HCT116 (cell line): ENCODE measurements at regions not wholly inside any gene's neighbourhood (a gene's known extent, or its start where the extent isn't known, plus 50 kb on each side); places are given as distances from the start of the nearest gene placed in this dataset.

ENCODE experiments used
- ATAC-seq: fragments of 200-7000 bp; cut with Tn5 transposase; 2 replicates; pipeline ENCODE4 v1.9.1; 2020; ENCODE audit warnings: mild to moderate bottlenecking, moderate library complexity
- BruUV-seq: library from RNA; stranded (reverse); fragments of 400-500 nt; replicated peaks from 2 replicates; lab custom pipeline; 2021; lab: Mats Ljungman, UMichigan
- CTCF ChIA-PET: fragments of 300-600 bp; sonication (Branson Sonifier 250); formaldehyde crosslinking; loops from one replicate; lab custom pipeline; 2021; ENCODE audit warnings: antibody characterized with exemption; lab: Charles Lee
- POLR2A ChIA-PET: fragments of 300-600, 350-600 bp; sonication (Branson Sonifier 250); formaldehyde crosslinking; loops from one replicate; lab custom pipeline; 2021; ENCODE audit warnings: antibody characterized with exemption; lab: Charles Lee
- RAD21 ChIA-PET, 2 experiments: fragments of 300-600 bp; sonication (Branson Sonifier 250); formaldehyde crosslinking; loops; one replicate each; lab custom pipeline; 2023; ENCODE audit warnings: low total read pairs in 2 of 2; ENCODE audit not compliant: uncharacterized antibody in 2 of 2, unreplicated experiment in 2 of 2, low non-redundant PET in 1 of 2; lab: Charles Lee
- DNase-seq: peaks from one replicate; pipeline ENCODE4 v3.0.0-alpha.2; 2010; ENCODE audit warnings: low read depth, low spot score
- H2AFZ ChIP-seq: fragments of 200-600 bp; shearing (Covaris generic), sonication (generic); 2 replicates; pipeline ENCODE4 v1.6.1; 2017; ENCODE audit warnings: low read depth, mixed run types, mixed read lengths, antibody characterized with exemption, low read length; ENCODE audit not compliant: poor library complexity, severe bottlenecking
- H3K27ac ChIP-seq: 2 replicates; pipeline ENCODE4 v1.5.1; 2012; ENCODE audit warnings: low read depth, low read length
- H3K27me3 ChIP-seq: fragments of 200-600 bp; sonication (generic); 2 replicates; pipeline ENCODE4 v1.6.1; 2016; ENCODE audit warnings: mixed run types, low read length, mixed read lengths; ENCODE audit not compliant: insufficient read depth
- H3K36me3 ChIP-seq, 2 experiments: fragments of 200-500 bp in 1 of 2; fragments of 200-600 bp in 1 of 2; sonication (Bioruptor generic) in 1 of 2; sonication (generic) in 1 of 2; 2 replicates each; pipeline versions ENCODE4 v1.5.1 to v1.6.1; 2014 to 2016; ENCODE audit warnings: low read length in 2 of 2, inconsistent platforms in 1 of 2, mixed read lengths in 1 of 2, mixed run types in 1 of 2; ENCODE audit not compliant: insufficient read depth in 2 of 2, control insufficient read depth in 1 of 2
- H3K4me1 ChIP-seq, 2 experiments: fragments of 200-600 bp in 1 of 2; sonication (generic) in 1 of 2; 2 replicates each; pipeline versions ENCODE4 v1.5.1 to v1.6.1; 2012 to 2017; ENCODE audit warnings: low read length in 2 of 2, inconsistent platforms in 1 of 2, mild to moderate bottlenecking in 1 of 2, mixed read lengths in 1 of 2, mixed run types in 1 of 2, moderate library complexity in 1 of 2; ENCODE audit not compliant: insufficient read depth in 2 of 2, control insufficient read depth in 1 of 2
- H3K4me2 ChIP-seq: fragments of 200-600 bp; sonication (generic); 2 replicates; pipeline ENCODE4 v1.6.1; 2017; ENCODE audit warnings: mixed run types, low read length, mixed read lengths
- H3K4me3 ChIP-seq, 2 experiments: fragments of 200-600 bp in 1 of 2; sonication (generic) in 1 of 2; replicated peaks in 1 of 2; 2 replicates each; pipeline ENCODE4 v1.5.1; 2011 to 2016; ENCODE audit warnings: low read length in 2 of 2, control low read depth in 1 of 2, low read depth in 1 of 2, mild to moderate bottlenecking in 1 of 2, mixed read lengths in 1 of 2, mixed run types in 1 of 2
- H3K79me2 ChIP-seq: fragments of 200-600 bp; sonication (generic); 2 replicates; pipeline ENCODE4 v1.6.1; 2017; ENCODE audit warnings: mild to moderate bottlenecking, mixed run types, low read length, moderate library complexity, mixed read lengths; ENCODE audit not compliant: insufficient read depth
- H3K9ac ChIP-seq: fragments of 200-600 bp; sonication (generic); 2 replicates; pipeline ENCODE4 v1.6.1; 2016; ENCODE audit warnings: low read length, mixed read lengths
- H3K9me2 ChIP-seq: fragments of 200-600 bp; sonication (generic), shearing (Covaris generic); 2 replicates; pipeline ENCODE4 v1.6.1; 2017; ENCODE audit warnings: mixed run types, mild to moderate bottlenecking, moderate library complexity; ENCODE audit not compliant: insufficient read depth
- H3K9me3 ChIP-seq, 2 experiments: fragments of 200-500 bp in 1 of 2; fragments of 200-600 bp in 1 of 2; sonication (Bioruptor generic) in 1 of 2; sonication (generic) in 1 of 2; 2 replicates each; pipeline ENCODE4 v1.6.1; 2014 to 2017; ENCODE audit warnings: low read length in 2 of 2, mixed read lengths in 2 of 2, inconsistent platforms in 1 of 2, low read depth in 1 of 2, mild to moderate bottlenecking in 1 of 2, mixed run types in 1 of 2, moderate library complexity in 1 of 2; ENCODE audit not compliant: control insufficient read depth in 1 of 2, insufficient read depth in 1 of 2
- H4K20me1 ChIP-seq: fragments of 200-600 bp; sonication (generic), shearing (Covaris generic); 2 replicates; pipeline ENCODE4 v1.6.1; 2017; ENCODE audit warnings: mixed run types, mild to moderate bottlenecking, moderate library complexity; ENCODE audit not compliant: insufficient read depth
- ATF3 ChIP-seq: IDR thresholded peaks from 2 replicates; pipeline ENCODE4 v1.6.1; 2012
- CBX3 ChIP-seq: IDR thresholded peaks from 2 replicates; pipeline ENCODE4 v1.6.1; 2012; ENCODE audit warnings: low read depth
- CEBPB ChIP-seq: IDR thresholded peaks from 2 replicates; pipeline ENCODE4 v1.6.1; 2012; ENCODE audit warnings: low read depth
- CTCF ChIP-seq, 3 experiments: fragments of 200-600 bp in 1 of 3; sonication (generic) in 1 of 3; IDR thresholded peaks in 2 of 3; conservative IDR thresholded peaks in 1 of 3; 2 replicates each; pipeline ENCODE4 v1.5.1; 2012 to 2017; ENCODE audit warnings: low read depth in 2 of 3, low read length in 2 of 3, antibody characterized with exemption in 1 of 3, borderline replicate concordance in 1 of 3, control low read depth in 1 of 3, mild to moderate bottlenecking in 1 of 3, mixed read lengths in 1 of 3, mixed run types in 1 of 3, moderate library complexity in 1 of 3; ENCODE audit not compliant: insufficient read depth in 1 of 3
- EGR1 ChIP-seq: IDR thresholded peaks from 2 replicates; pipeline ENCODE4 v1.6.1; 2012; ENCODE audit warnings: low read depth
- ELF1 ChIP-seq: IDR thresholded peaks from 2 replicates; pipeline ENCODE4 v1.6.1; 2012; ENCODE audit warnings: low read depth, borderline replicate concordance
- POLR2AphosphoS5 ChIP-seq: IDR thresholded peaks from 2 replicates; pipeline ENCODE4 v1.6.1; 2011; ENCODE audit warnings: mild to moderate bottlenecking, low read depth, low read length, moderate library complexity
- RAD21 ChIP-seq: IDR thresholded peaks from 2 replicates; pipeline ENCODE4 v1.6.1; 2012; ENCODE audit warnings: low read depth, mild to moderate bottlenecking
- REST ChIP-seq: IDR thresholded peaks from 2 replicates; pipeline ENCODE4 v1.6.1; 2012; ENCODE audit warnings: low read depth
- SIN3A ChIP-seq: IDR thresholded peaks from 2 replicates; pipeline ENCODE4 v1.6.1; 2012; ENCODE audit warnings: low read depth
- SP1 ChIP-seq: IDR thresholded peaks from 2 replicates; pipeline ENCODE4 v1.6.1; 2012; ENCODE audit warnings: low read depth
- TCF7L2 ChIP-seq: IDR thresholded peaks from 2 replicates; pipeline ENCODE4 v1.7.0; 2011; ENCODE audit warnings: borderline replicate concordance, inconsistent platforms; ENCODE audit not compliant: insufficient read depth, insufficient read length; ENCODE audit errors: extremely low read depth
- ZFX ChIP-seq: fragments of 450-650 bp; IDR thresholded peaks from 2 replicates; pipeline ENCODE4 v1.6.1; 2017
- ZNF274 ChIP-seq: fragments of 200-500 bp; sonication (Bioruptor generic); IDR thresholded peaks from 2 replicates; pipeline ENCODE4 v1.6.1; 2014; ENCODE audit warnings: mild to moderate bottlenecking, low read depth, low read length, inconsistent platforms
- intact Hi-C: fragments of 100-400 bp; cut with micrococcal nuclease; formaldehyde crosslinking; loops from 2 replicates; pipeline ENCODE4 v1.10.0; 2022

GRCh38 chr6:44569131-44569530 lies 181.6 kb downstream of the CDC5L start:
- Histone ChIP-seq H3K4me3 (no peak overlapping the region), H3K27ac (no peak overlapping the region), H3K9me3 (no peaks in the 10 kb centered on the region), H3K36me3 (no peaks in the 10 kb centered on the region), H3K4me2 (no peak overlapping the region), H2AFZ (no peak overlapping the region), H3K4me1 (peaks cover 0 to 8% of the 10 kb centered on the region in 2 experiments; a peak in 1 of 4 replicates), H3K9me2 (no peaks in the 10 kb centered on the region), H3K9ac (no peak overlapping the region), H4K20me1 (no peaks in the 10 kb centered on the region), H3K79me2 (no peaks in the 10 kb centered on the region), H3K27me3 (no peaks in the 10 kb centered on the region)
- POLR2A ChIA-PET: no interaction called here
- DNase-seq (no peak), ATAC-seq (no peak)
- CTCF ChIA-PET: no interaction called here
- RAD21 ChIA-PET: no interaction called here
- no peak for TF ChIP-seq CBX3
- no peak for TF ChIP-seq ELF1
- TF ChIP-seq SP1: no peak
- TF ChIP-seq CTCF (IDR thresholded peaks at IDR 0.05 in 2 of 3, conservative IDR thresholded peaks at IDR 0.05 in 1 of 3; ENCODE audit: borderline replicate concordance in 1 of 3, insufficient read depth in 1 of 3, low read depth in 2 of 3, low read length in 2 of 3): no peak
- BruUV-seq: no TSS peak
- intact Hi-C loops: no loop called here

GRCh38 chr6:44569931-44570385 lies 182.5 kb downstream of the CDC5L start:
- H3K27ac ChIP-seq: no peak overlapping the region
- intact Hi-C loops: no loop called here
- H3K36me3 ChIP-seq: no peaks in the 10 kb centered on the region
- ChIA-PET RAD21 (no interaction called here), CTCF (no interaction called here), POLR2A (no interaction called here)
- H3K4me1 ChIP-seq: peaks cover 0 to 5% of the 10 kb centered on the region in 2 experiments; a peak in 1 of 4 replicates
- no peaks in the 10 kb centered on the region for H4K20me1 ChIP-seq
- no peak overlapping the region for H3K4me2 ChIP-seq
- H2AFZ ChIP-seq: no peak overlapping the region
- H3K4me3 ChIP-seq: no peak overlapping the region
- H3K9me2 ChIP-seq: no peaks in the 10 kb centered on the region
- BruUV-seq: no TSS peak
- no peak overlapping the region for H3K9ac ChIP-seq
- no peaks in the 10 kb centered on the region for H3K79me2 ChIP-seq
- DNase-seq (no peak), ATAC-seq (no peak)
- no peaks in the 10 kb centered on the region for H3K9me3 ChIP-seq
- H3K27me3 ChIP-seq: no peaks in the 10 kb centered on the region
- TF ChIP-seq CEBPB (no peak), ATF3 (no peak), ELF1 (no peak), ZNF274 (no peak), REST (no peak), TCF7L2 (no peak), RAD21 (no peak), SIN3A (no peak), ZFX (no peak), CBX3 (no peak), EGR1 (no peak), POLR2AphosphoS5 (no peak)
